ENCODE measurements at regions not wholly inside any gene's neighbourhood (a gene's known extent, or its start where the extent isn't known, plus 50 kb on each side); places are given as distances from the start of the nearest gene placed in this dataset.

DNA sequence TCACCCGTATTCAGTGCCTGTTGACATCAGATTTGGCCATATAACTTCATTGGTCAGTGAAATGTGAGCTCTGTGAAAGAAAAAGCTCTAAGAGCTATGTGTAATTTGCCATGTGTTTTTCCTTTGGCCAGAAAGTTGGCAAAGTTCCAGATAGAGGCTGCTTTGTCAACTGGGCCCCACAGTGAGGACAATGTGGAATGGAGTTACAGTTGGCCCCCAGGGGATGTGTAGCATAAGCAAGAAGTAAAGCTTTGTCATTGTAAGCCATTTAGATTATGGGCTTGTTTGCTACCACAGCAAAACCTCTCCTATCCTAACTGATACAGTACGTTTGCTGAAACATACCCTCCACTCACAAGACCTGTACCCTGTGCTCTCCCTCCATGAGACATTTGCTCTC, 119.1 kb upstream of the HABP2 start:
- ChIA-PET POLR2A (ENCODE audit: low non-redundant PET) (no interaction called here), CTCF (no interaction called here)
- H3K27me3 ChIP-seq (replicated peaks; ENCODE audit: insufficient read depth, low read depth, low read length, poor library complexity), result peaks cover 25% of the 10 kb centered on the region
- H3K36me3 ChIP-seq (ENCODE audit: insufficient read depth, low read length, poor library complexity, severe bottlenecking), result no peaks in the 10 kb centered on the region
- no peak overlapping the region for H3K27ac ChIP-seq (ENCODE audit: low read depth, low read length, poor library complexity, severe bottlenecking)
- H3K4me3 ChIP-seq (ENCODE audit: low read depth, low read length, poor library complexity, severe bottlenecking), result no peak overlapping the region
- H3K9me3 ChIP-seq (ENCODE audit: low read depth, low read length, poor library complexity, severe bottlenecking), result no peaks in the 10 kb centered on the region
- BruUV-seq (replicated peaks), result no TSS peak
- H3K4me1 ChIP-seq (ENCODE audit: insufficient read depth, low read length, poor library complexity, severe bottlenecking), result no peaks in the 10 kb centered on the region
- TF ChIP-seq, protein P1, sequence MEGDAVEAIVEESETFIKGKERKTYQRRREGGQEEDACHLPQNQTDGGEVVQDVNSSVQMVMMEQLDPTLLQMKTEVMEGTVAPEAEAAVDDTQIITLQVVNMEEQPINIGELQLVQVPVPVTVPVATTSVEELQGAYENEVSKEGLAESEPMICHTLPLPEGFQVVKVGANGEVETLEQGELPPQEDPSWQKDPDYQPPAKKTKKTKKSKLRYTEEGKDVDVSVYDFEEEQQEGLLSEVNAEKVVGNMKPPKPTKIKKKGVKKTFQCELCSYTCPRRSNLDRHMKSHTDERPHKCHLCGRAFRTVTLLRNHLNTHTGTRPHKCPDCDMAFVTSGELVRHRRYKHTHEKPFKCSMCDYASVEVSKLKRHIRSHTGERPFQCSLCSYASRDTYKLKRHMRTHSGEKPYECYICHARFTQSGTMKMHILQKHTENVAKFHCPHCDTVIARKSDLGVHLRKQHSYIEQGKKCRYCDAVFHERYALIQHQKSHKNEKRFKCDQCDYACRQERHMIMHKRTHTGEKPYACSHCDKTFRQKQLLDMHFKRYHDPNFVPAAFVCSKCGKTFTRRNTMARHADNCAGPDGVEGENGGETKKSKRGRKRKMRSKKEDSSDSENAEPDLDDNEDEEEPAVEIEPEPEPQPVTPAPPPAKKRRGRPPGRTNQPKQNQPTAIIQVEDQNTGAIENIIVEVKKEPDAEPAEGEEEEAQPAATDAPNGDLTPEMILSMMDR (conservative IDR thresholded peaks at IDR 0.05; ENCODE audit: low read depth, low read length), result no peak
- no peak for TF ChIP-seq EZH2 (IDR thresholded peaks at IDR 0.05; ENCODE audit: borderline replicate concordance, low read depth, low read length, poor library complexity, severe bottlenecking)
- peak; percentile 9 for DNase-seq (ENCODE audit: low spot score)
- intact Hi-C loops (cut with micrococcal nuclease; ENCODE audit: unreplicated experiment), result no loop called here

DNA sequence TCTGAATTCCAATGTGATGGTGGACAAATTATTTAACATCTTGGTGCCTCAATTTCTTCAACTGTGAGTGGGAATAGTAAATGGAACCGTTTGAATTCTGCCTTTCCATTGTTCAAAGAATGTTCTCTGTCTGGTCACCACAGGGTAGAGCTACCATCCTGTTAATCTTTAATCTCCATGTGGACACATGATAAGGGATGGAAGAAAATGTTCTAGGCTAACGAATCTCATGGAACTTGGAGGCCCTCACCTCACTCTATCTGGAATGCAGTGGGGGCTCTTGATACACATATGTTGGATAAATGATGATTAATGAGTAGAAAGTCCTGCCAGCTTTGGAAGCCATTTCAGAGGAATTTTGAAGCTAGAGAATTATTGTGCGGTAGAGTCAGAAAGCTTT, 118.5 kb upstream of the HABP2 start:
- H3K27me3 ChIP-seq (replicated peaks; ENCODE audit: insufficient read depth, low read depth, low read length, poor library complexity), result peaks cover 25% of the 10 kb centered on the region
- no TSS peak for BruUV-seq (replicated peaks)
- ChIA-PET CTCF (no interaction called here), POLR2A (ENCODE audit: low non-redundant PET) (no interaction called here)
- TF ChIP-seq, protein P1 (conservative IDR thresholded peaks at IDR 0.05; ENCODE audit: low read depth, low read length), result no peak
- TF ChIP-seq EZH2 (IDR thresholded peaks at IDR 0.05; ENCODE audit: borderline replicate concordance, low read depth, low read length, poor library complexity, severe bottlenecking), result no peak
- DNase-seq (ENCODE audit: low spot score), result no peak
- no peaks in the 10 kb centered on the region for H3K9me3 ChIP-seq (ENCODE audit: low read depth, low read length, poor library complexity, severe bottlenecking)
- no peak overlapping the region for H3K27ac ChIP-seq (ENCODE audit: low read depth, low read length, poor library complexity, severe bottlenecking)
- H3K4me1 ChIP-seq (ENCODE audit: insufficient read depth, low read length, poor library complexity, severe bottlenecking), result no peaks in the 10 kb centered on the region
- H3K36me3 ChIP-seq (ENCODE audit: insufficient read depth, low read length, poor library complexity, severe bottlenecking), result no peaks in the 10 kb centered on the region
- no peak overlapping the region for H3K4me3 ChIP-seq (ENCODE audit: low read depth, low read length, poor library complexity, severe bottlenecking)
- intact Hi-C loops (cut with micrococcal nuclease; ENCODE audit: unreplicated experiment), result no loop called here

DNA sequence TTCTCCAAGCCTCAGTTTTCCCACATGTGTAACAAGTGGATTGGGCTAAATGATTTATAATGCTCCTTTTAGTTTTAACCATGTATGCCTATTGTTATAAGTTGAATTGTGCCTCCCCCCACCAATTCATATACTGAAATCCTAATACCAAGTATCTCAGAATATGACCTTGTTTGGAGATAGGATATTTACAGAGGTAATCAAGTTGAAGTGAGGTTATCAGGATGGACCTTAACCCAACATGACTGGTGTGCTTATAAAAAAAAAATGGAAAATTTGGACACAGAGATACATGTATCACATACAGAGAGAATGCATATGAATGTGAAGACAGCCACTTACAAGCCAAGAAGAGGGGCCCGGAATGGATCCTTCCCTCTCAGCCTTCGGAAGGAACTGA, 117.9 kb upstream of the HABP2 start:
- CTCF ChIA-PET, result no interaction called here
- intact Hi-C loops (cut with micrococcal nuclease; ENCODE audit: unreplicated experiment), result no loop called here

More for the DNA sequence above, 117.9 kb upstream of the HABP2 start:
- Histone ChIP-seq H3K27me3 (replicated peaks; ENCODE audit: insufficient read depth, low read depth, low read length, poor library complexity) (peaks cover 22% of the 10 kb centered on the region), H3K4me3 (ENCODE audit: low read depth, low read length, poor library complexity, severe bottlenecking) (no peak overlapping the region), H3K4me1 (ENCODE audit: insufficient read depth, low read length, poor library complexity, severe bottlenecking) (no peaks in the 10 kb centered on the region), H3K9me3 (ENCODE audit: low read depth, low read length, poor library complexity, severe bottlenecking) (no peaks in the 10 kb centered on the region), H3K27ac (ENCODE audit: low read depth, low read length, poor library complexity, severe bottlenecking) (no peak overlapping the region), H3K36me3 (ENCODE audit: insufficient read depth, low read length, poor library complexity, severe bottlenecking) (no peaks in the 10 kb centered on the region)
- no peak for TF ChIP-seq EZH2 (IDR thresholded peaks at IDR 0.05; ENCODE audit: borderline replicate concordance, low read depth, low read length, poor library complexity, severe bottlenecking)
- TF ChIP-seq, protein P1 (conservative IDR thresholded peaks at IDR 0.05; ENCODE audit: low read depth, low read length), result no peak
- BruUV-seq (replicated peaks), result no TSS peak
- no peak for DNase-seq (ENCODE audit: low spot score)
- POLR2A ChIA-PET (ENCODE audit: low non-redundant PET), result no interaction called here
